ENCODE measurements at regions not wholly inside any gene's neighbourhood (a gene's known extent, or its start where the extent isn't known, plus 50 kb on each side); places are given as distances from the start of the nearest gene placed in this dataset.

GRCh38 chr9:14517154-14517906 lies 175.9 kb downstream of the ZDHHC21 start:
- no peak for DNase-seq

- no peak for DNase-seq
These were observed 176.6 kb downstream of the ZDHHC21 start for GRCh38 chr9:14516656-14517055.

DNA sequence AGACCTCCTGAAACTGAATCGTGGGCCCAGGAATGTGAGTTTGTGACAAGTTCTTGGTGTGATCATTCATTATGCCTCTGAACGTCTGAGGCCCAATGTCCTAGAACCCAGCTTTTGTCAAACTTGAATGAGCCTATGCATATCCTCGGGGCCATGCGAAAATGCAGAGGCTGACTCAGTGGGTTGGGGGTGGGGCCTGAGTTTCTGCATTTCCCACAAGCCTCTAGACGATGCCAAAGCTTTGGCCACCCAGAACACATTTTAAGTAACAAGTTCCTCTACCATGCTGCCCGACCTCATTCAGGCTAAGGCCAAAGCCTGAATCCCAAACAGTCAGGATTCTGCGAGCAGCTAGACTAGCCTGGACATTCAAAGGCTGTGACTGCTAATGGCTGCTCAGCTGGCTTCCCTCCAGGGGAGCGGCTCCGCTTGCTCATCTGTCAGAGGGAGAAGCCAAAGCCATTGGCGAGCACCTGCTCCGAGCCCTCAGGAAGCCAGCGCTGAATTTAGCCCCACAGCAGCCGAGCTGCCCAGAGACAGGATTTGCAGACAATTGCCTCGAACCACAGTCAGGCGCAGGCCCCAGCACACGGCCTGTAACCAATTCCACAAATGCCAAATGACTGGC lies 177.5 kb downstream of the ZDHHC21 start:
- no peak for DNase-seq

DNA sequence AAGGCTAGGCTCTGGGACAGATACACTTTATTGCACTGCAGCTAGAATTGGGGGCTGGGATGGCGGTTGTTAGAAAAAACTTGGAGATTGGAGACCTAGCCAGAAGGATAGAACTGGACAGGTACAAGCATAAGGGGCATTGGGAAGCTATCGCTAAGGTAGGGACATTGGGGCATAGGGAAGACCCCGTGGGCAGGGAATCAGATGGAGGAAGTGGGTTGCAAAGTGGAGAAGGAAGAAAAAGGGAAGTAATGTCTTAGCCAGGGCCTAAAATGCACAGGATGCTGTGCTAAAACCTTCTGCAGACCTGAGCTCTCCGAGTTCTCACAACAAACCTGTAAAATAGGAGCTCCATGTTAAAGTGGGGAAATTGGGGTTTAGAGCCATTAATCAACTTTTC lies 178.2 kb downstream of the ZDHHC21 start:
- DNase-seq = no peak

- no peak for DNase-seq
These were observed 180.3 kb downstream of the ZDHHC21 start for GRCh38 chr9:14512942-14513341.

- peak; percentile 14 for DNase-seq
These were observed 181.8 kb downstream of the ZDHHC21 start for GRCh38 chr9:14511452-14511851.

- DNase-seq = no peak
These were observed 184.3 kb downstream of the ZDHHC21 start for GRCh38 chr9:14508884-14509283.

GRCh38 chr9:14501366-14501765 lies 187.4 kb upstream of the NFIB start:
- DNase-seq = no peak

DNA sequence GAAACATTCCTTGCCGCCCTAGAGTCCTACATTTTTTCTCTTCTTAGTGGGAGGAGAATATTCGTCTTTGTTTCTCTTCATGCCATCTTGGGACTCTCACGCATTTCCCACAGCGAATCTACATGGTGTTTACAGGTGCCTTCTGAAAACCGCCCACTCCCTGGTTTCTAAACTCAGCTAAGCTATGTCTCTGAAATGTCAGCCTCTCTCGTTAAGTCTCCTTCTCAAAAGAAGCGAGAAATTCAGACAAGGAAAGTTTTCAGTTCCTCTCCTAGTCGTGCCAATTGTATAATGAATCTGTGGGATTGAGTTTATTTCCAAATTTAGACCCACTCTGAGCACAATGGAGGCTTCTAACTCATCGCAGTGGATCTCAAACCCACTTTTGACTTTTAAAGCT lies 186.8 kb upstream of the NFIB start:
- no peak for DNase-seq

DNA sequence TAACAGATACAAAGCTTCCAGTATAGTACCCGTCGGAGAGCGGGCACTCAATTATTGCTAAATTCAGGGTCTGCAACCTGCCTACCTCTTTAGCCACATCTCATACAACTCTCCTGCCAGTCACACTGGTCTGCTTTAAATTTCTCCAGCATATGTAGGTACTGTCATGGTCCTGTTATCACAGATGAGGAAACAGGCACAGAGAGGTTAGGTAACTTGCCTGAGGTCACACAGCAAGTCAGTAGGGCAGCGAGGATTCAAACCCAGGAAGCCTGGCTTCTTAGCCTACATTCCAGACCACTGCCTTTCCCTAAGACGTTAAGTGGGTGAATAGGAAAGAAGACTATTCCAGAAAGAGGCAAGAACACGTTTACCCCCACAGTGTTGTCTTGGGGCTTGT lies 186.0 kb upstream of the NFIB start:
- DNase-seq = no peak

DNA sequence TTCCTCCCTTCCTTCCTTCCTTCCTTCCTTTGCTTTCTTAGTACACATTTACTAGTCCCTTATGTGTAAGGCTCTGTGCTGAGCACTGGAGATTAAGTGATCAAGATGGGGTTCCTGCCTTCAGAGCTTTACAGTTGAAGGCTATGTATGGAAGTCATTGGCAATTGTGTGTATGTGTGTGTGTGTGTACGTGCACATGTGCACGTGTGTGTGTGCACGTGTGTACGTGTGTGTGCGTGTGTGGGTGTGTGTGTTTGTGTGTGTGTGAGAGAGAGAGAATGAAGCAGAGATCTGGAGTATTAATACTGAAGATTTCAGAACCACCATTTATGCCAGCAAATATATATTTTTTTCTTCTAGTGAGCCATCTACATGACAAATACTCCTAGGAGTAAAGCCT lies 184.9 kb upstream of the NFIB start:
- DNase-seq = no peak

- no peak for DNase-seq
These were observed 183.5 kb upstream of the NFIB start for GRCh38 chr9:14497476-14497875.

GRCh38 chr9:14488421-14489190 lies 174.7 kb upstream of the NFIB start:
- DNase-seq = no peak

DNA sequence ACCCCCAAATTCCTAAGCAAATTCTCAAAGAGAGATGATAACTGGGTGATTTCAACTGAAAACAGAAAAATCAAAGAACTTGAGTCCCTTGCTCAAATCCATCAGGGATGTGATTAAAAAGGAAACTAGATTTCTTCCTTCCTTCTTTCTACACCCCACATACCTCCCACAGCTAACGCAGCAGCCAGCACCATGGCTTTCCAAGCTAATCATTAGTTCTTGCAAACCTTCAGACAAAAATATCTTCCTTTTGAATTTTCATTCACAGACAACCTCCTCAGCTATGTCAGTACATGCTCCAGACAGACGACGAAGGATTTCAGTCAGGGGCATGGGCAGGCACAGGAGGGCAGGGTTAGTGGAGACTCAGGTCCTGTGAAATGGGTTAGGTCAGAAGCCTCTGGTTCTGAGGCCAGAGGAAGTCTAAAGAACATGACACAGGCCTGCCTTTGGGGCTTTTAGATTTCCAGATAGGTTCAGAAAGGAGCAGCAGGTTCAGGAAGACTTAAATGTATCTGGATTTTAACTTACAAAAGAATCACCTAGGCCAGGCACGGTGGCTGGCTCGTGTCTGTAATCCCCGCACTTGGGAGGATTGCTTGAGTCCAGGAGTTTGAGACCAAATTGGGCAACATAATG lies 173.7 kb upstream of the NFIB start:
- DNase-seq = no peak

DNA sequence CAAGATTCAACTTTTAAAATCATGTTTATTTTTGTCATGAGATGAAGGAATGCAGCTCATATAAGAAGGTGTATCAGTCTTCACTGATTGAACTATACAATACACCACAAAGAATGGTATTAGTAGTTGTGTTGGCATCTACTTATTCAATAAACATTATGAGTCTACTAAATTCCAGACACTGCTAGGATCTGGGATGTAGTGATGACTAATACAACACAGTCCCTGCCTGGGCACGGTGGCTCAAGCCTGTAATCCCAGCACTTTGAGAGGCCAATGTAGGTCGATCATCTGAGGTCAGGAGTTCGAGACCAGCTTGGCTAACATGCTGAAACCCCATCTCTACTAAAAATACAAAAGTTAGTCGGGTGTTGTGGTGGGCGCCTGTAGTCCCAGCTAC lies 171.4 kb upstream of the NFIB start:
- DNase-seq = no peak

DNA sequence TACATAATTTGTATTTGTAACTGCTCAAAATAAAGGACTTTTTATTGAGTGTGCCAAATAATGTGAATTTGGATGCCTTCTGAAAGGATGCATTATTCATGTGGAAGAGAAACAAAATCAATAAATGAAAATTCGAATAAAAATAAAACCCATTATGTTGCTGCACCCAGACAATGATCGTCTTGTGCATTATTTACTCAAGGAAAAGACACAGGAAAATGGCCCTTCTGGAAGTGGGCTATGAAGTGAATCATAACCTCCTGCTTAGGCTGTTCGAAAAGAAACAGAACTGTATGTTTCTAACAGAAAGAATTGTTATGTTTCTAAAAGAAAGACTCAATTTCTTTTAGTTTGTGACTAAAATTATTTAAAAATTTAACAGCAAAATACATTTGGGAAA lies 168.9 kb upstream of the NFIB start:
- no peak for DNase-seq

DNA sequence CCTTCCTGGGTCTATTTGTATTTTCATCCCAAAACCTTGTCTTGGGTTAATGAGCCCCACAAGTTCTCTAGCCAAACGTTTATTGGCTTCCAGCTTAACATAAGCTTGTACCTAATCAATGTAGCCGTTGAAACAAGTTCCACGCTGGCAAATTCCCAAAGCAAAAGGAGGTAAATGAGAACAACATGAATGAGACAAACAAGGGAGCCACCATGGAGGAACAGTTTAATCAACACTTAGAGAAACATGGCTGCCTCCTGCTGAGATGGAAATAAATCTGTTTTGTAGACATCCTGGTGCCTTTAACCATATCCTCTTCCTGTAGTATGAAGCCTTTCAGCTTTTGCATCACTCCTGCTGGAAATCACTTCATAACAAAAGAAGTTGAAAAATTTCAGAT lies 166.6 kb upstream of the NFIB start:
- DNase-seq = no peak

DNA sequence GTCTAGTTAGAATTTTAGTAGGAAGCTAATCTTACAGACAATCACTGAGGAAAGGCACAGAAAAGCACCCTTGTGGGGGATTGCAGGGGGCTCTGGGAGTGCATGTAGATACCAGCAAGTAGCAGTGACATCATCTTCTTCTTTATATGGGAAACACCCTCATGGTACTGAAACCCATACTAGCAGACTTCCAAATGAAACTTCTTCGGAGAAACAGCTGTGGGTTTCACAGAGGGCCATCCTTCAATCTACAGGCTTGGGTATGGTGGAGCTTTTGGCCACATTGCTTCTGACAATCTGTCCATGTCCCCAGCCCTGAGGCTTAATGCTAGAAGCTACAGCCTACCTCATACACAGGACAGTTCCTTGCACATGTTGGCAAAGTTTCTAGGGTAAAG lies 165.2 kb upstream of the NFIB start:
- no peak for DNase-seq

GRCh38 chr9:14478175-14479162 lies 164.5 kb upstream of the NFIB start:
- DNase-seq = no peak

GRCh38 chr9:14471041-14471440 lies 157.1 kb upstream of the NFIB start:
- no peak for DNase-seq

GRCh38 chr9:14467675-14468374 lies 153.9 kb upstream of the NFIB start:
- DNase-seq = no peak

- no peak for DNase-seq
These were observed 152.9 kb upstream of the NFIB start for GRCh38 chr9:14466828-14467227.

Data from suppressor macrophage treated with lipopolysaccharide for 4 hours (primary cell).